ENCODE measurements at regions not wholly inside any gene's neighbourhood (a gene's known extent, or its start where the extent isn't known, plus 50 kb on each side); places are given as distances from the start of the nearest gene placed in this dataset.

DNA sequence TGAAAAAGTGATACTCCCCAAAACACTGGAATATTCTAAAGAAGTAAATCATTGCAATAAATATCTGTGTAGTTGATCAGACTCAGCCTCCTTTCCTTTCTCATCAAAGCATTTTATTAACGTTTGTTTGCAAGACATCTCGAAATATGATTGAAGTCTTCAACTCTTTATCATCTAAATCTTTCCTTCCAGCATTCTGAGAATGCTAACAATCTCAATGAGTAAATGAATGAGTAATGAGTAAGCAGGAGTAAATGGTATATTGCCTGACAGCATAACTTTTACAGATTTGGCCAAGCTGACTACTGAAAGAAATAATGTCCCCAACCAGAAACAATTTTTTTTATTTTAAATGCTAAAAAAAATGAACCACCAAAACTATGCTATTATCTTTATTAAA is 157.1 kb downstream of the SLCO4C1 start:
- TF ChIP-seq TAF1 (IDR thresholded peaks at IDR 0.05; ENCODE audit: borderline replicate concordance, low read depth, low read length) (no peak), POLR2AphosphoS5 (IDR thresholded peaks at IDR 0.05; ENCODE audit: low read depth, low read length) (no peak), POLR2A (IDR thresholded peaks at IDR 0.05; ENCODE audit: low read depth, low read length) (no peak)
